HL-60 (cell line): ENCODE measurements at regions not wholly inside any gene's neighbourhood (a gene's known extent, or its start where the extent isn't known, plus 50 kb on each side); places are given as distances from the start of the nearest gene placed in this dataset.
"Not testable (repeated sequence)": the region's sequence is repeated elsewhere in the genome, so short reads cannot be mapped to it uniquely, and the experiment has no call there.

Experiments
- DNase-seq, 2 experiments: peaks; one replicate each; pipeline ENCODE4 v3.0.0-alpha.2; 2010 to 2020; ENCODE audit warnings: low read depth in 1 of 2, low spot score in 1 of 2
- H3K27ac ChIP-seq: fragments of 250-450 bp; sonication (Bioruptor Pico); replicated peaks from 2 replicates; pipeline ENCODE4 v1.5.1; 2020; ENCODE audit warnings: mild to moderate bottlenecking, moderate library complexity
- H3K27me3 ChIP-seq: fragments of 250-450 bp; sonication (Bioruptor Pico); 2 replicates; pipeline ENCODE4 v1.5.1; 2021; ENCODE audit warnings: mild to moderate bottlenecking, moderate library complexity; ENCODE audit not compliant: insufficient read depth, poor library complexity, severe bottlenecking
- H3K4me3 ChIP-seq: replicated peaks from 2 replicates; pipeline ENCODE4 v1.5.1; 2011; ENCODE audit warnings: mild to moderate bottlenecking, control low read depth, low read length; ENCODE audit not compliant: insufficient read depth
- POLR2AphosphoS5 ChIP-seq: IDR thresholded peaks from 2 replicates; pipeline ENCODE4 v1.6.1; 2012; ENCODE audit warnings: low read depth
- REST ChIP-seq: IDR thresholded peaks from 2 replicates; pipeline ENCODE4 v1.6.1; 2012; ENCODE audit warnings: low read depth; ENCODE audit not compliant: insufficient replicate concordance
- SPI1 ChIP-seq: IDR thresholded peaks from 2 replicates; pipeline ENCODE4 v1.6.1; 2012; ENCODE audit warnings: low read depth, mild to moderate bottlenecking, borderline replicate concordance
- TF ChIP-seq, protein P1 (sequence below): IDR thresholded peaks from one replicate; pipeline ENCODE4 v1.5.1; 2011; ENCODE audit warnings: low read length, control low read depth, inconsistent platforms; ENCODE audit not compliant: insufficient read depth

DNA sequence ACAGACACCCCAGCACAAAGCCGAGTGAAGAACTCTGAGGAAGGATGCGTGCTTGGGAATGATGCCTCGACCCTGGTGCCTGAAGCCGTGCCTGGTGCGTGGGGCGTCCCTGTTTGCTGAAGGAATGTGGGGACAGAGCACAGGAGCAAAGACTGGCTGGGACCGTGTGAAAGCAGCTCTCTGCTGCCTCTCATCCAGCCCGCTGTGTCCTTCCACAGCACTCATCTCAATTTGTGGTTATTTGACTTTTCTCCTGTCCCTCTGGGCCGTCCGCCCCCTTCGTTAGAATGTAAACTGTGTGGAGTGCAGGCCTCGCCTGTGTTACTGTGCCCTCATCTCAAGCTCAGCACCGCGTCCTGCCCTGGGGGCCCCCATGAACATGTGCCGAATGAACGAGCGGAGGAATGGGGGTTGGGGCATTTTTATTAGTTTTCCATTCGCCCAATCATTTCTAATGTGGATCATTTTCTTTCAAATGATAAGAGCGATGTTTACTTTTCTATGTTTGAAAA is 155.5 kb downstream of the NPIPB11 start:
- not testable (repeated sequence) for H3K27ac ChIP-seq, H3K27me3 ChIP-seq, DNase-seq, H3K4me3 ChIP-seq

DNA sequence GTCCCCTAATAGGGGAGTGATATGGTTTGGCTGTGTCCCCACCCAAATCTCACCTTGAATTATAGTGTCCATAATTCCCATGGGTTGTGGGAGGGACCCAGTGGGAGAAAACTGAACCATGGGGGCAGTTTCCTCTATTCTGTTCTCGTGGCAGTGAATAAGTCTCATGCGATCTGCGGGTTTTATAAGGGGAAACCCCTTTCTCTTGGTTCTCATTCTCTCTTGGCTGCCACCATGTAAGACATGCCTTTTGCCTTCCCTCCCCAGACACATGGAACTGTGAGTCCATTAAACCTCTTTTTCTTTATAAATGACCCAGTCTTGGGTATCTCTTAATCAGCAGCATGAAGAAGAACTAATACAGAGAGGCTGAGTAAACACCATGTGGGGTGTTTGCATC is 156.0 kb downstream of the NPIPB11 start:
- H3K27ac ChIP-seq, H3K27me3 ChIP-seq, H3K4me3 ChIP-seq, DNase-seq: not testable (repeated sequence)

GRCh38 chr16:29248940-29249318 is 157.6 kb downstream of the NPIPB11 start:
- not testable (repeated sequence) for H3K27ac ChIP-seq, H3K4me3 ChIP-seq, DNase-seq, H3K27me3 ChIP-seq

DNA sequence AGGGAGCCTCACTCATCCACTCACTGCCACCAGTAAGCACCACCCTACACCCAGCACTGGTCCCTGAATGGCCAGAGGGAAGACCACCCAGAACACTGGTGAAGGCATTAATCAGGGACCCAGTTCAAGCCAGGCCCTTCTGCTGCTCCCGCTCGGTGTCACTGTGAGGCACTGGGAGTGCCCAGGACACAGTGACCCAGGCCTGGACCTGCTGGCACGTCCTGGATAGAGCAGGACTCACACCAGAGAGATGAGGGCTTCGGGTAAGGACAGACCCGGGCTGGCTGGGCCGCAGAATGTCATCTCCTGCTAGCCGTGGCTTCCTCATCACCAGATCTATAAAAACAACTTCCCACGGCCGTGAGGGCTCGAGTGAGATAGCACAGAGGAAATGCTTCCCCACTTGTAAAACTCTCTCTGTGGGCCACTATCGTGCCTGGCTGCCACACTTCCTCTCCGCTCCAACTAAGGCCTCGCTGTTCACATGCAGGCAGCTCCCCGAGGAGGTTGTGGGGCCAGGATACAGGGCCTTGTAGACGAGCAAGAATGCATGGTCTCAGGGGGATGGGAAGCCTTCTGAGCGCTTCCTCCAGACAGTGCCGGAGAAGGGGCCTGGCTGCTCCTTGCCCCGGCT is 158.1 kb downstream of the NPIPB11 start:
- not testable (repeated sequence) for H3K27ac ChIP-seq, H3K27me3 ChIP-seq, DNase-seq, H3K4me3 ChIP-seq

DNA sequence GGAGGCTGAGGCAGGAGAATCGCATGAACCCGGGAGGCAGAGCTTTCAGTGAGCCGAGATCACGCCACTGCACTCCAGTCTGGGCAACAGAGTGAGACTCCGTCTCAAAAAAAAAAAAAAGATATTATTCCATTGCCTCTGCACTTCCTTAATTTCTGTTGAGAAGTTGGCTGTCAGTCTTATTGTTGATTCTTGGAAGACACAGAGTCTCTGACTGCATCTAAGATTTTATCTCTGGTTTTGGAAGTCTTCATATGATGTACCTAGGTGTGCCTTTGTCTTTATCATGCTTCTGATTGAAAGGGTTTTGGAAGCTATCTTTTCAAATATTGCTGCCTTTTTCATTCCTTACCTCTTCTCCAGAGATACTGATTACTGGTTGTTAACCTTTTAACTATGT is 160.4 kb downstream of the NPIPB11 start:
- TF ChIP-seq SPI1: peak; percentile 41; the same call in 1 of the 2 replicates
- DNase-seq, H3K27ac ChIP-seq, H3K27me3 ChIP-seq, H3K4me3 ChIP-seq: not testable (repeated sequence)

DNA sequence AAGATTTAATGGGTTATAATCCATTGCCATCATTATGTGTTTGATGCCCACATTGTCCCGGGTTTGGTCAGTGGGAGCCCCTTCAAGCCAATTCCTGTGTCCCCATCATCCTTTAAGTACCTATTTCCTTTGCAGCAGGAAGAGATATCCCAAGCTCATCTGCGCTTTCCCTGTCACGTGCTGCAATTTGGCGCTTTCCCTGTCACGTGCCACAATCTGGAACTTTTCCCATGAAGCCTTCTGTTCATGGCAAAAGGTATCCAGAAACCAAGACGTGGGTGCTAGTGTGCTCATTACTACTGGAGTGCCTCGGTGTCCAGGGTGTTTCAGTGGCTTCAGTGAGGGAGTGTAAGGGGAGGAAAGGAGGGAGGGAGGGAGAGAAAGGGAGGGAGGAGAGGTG is 168.5 kb downstream of the NPIPB11 start:
- TF ChIP-seq POLR2AphosphoS5 (no peak), SPI1 (no peak), REST (no peak)
- TF ChIP-seq, protein P1, sequence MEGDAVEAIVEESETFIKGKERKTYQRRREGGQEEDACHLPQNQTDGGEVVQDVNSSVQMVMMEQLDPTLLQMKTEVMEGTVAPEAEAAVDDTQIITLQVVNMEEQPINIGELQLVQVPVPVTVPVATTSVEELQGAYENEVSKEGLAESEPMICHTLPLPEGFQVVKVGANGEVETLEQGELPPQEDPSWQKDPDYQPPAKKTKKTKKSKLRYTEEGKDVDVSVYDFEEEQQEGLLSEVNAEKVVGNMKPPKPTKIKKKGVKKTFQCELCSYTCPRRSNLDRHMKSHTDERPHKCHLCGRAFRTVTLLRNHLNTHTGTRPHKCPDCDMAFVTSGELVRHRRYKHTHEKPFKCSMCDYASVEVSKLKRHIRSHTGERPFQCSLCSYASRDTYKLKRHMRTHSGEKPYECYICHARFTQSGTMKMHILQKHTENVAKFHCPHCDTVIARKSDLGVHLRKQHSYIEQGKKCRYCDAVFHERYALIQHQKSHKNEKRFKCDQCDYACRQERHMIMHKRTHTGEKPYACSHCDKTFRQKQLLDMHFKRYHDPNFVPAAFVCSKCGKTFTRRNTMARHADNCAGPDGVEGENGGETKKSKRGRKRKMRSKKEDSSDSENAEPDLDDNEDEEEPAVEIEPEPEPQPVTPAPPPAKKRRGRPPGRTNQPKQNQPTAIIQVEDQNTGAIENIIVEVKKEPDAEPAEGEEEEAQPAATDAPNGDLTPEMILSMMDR: no peak
- Histone ChIP-seq H3K4me3 (no peak overlapping the region), H3K27ac (no peak overlapping the region), H3K27me3 (no peaks in the 10 kb centered on the region)
- no peak for DNase-seq

GRCh38 chr16:29237495-29237894 is 169.0 kb downstream of the NPIPB11 start:
- not testable (repeated sequence) for H3K27me3 ChIP-seq, H3K27ac ChIP-seq, DNase-seq, H3K4me3 ChIP-seq

DNA sequence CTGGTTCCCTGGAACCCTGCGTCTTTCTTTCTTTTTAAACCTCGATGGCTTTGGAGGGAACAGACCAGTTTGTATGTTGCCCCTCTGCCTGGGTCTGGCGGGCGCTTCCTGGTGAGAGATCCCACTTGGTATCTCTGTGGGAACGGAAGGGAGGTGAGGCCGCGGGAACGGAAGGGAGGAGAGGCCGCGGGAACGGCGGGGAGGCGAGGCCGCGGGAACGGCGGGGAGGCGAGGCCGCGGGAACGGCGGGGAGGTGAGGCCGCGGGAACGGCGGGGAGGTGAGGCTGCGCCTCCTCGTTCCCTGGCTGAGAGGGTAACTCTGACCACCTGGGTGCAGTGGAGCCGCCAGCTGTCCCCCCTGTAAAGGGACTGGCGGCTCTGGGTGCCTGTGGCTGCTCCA is 169.5 kb downstream of the NPIPB11 start:
- H3K4me3 ChIP-seq, H3K27ac ChIP-seq, H3K27me3 ChIP-seq, DNase-seq: not testable (repeated sequence)

GRCh38 chr16:29235836-29236370 is 170.6 kb downstream of the NPIPB11 start:
- not testable (repeated sequence) for H3K27me3 ChIP-seq, H3K27ac ChIP-seq, DNase-seq, H3K4me3 ChIP-seq

GRCh38 chr16:29234536-29235275 is 171.8 kb downstream of the NPIPB11 start:
- not testable (repeated sequence) for H3K27ac ChIP-seq, DNase-seq, H3K4me3 ChIP-seq, H3K27me3 ChIP-seq

- H3K27ac ChIP-seq, DNase-seq, H3K4me3 ChIP-seq, H3K27me3 ChIP-seq: not testable (repeated sequence)
These were observed 172.7 kb downstream of the NPIPB11 start for GRCh38 chr16:29233705-29234404.
